ENCODE measurements at regions not wholly inside any gene's neighbourhood (a gene's known extent, or its start where the extent isn't known, plus 50 kb on each side); places are given as distances from the start of the nearest gene placed in this dataset.

DNA sequence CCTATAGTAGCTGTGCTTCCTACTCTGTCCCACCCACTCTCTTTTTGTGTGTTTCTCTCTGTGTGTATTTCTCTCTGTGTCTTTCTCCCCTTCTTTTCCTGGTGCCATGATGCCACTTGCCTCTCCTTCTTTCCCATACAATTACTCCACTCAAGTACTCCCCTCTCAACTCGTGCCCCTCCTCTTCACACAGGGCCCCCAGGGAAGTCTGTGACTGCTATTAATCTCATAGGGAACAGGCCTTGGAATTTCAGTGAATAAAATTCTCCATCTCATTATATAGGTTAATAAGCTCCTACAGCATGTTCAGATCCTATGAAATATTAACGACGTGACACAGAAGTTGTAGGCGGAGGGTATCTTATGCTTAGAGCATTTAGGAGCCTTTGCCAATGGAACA, 205.9 kb upstream of the EPHA4 start:
- TF ChIP-seq CTCF (IDR thresholded peaks at IDR 0.05; ENCODE audit: insufficient read depth, low read length, poor library complexity, severe bottlenecking): no peak
- TF ChIP-seq EZH2phosphoT487 (conservative IDR thresholded peaks at IDR 0.05; ENCODE audit: low read length): no peak
- no peaks in the 10 kb centered on the region for H3K79me2 ChIP-seq (ENCODE audit: insufficient read depth, low read length)

DNA sequence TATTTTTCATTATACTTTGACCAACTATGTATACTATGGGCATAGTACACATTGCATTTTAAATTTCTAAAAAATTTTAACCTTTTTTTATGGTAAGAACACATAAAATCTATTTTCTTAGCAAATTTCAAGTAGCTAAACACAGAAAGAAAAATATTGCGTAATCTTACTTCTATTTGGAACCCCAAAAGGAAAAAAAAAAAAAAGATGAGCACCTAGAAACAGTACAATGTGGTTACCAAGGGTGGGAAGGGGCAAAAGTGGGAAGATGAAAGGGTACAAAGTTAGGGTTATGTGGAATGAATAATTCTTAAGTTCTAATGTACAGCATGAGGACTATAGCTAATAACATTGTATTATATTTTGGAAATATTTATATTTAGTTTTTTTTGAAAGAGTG, 205.0 kb upstream of the EPHA4 start:
- no peak overlapping the region for H3K4me2 ChIP-seq (ENCODE audit: low read depth, low read length, poor library complexity, severe bottlenecking)
- H3K36me3 ChIP-seq (ENCODE audit: low read length): no peaks in the 10 kb centered on the region
- no peak overlapping the region for H3K4me3 ChIP-seq (ENCODE audit: insufficient read depth, low read length, poor library complexity, severe bottlenecking)
- no peak overlapping the region for H3K27ac ChIP-seq (ENCODE audit: low read depth, low read length)
- H2AFZ ChIP-seq (ENCODE audit: low read depth, low read length, severe bottlenecking): no peak overlapping the region
- no peaks in the 10 kb centered on the region for H3K27me3 ChIP-seq (ENCODE audit: low read length)
- H3K9me2 ChIP-seq (replicated peaks; ENCODE audit: insufficient read depth, low read length): no peaks in the 10 kb centered on the region
- H3K79me2 ChIP-seq (ENCODE audit: insufficient read depth, low read length): no peaks in the 10 kb centered on the region
- H3K9me3 ChIP-seq (ENCODE audit: insufficient read depth, low read length): no peaks in the 10 kb centered on the region
- TF ChIP-seq EZH2phosphoT487 (conservative IDR thresholded peaks at IDR 0.05; ENCODE audit: low read length): no peak
- no peak for TF ChIP-seq CTCF (IDR thresholded peaks at IDR 0.05; ENCODE audit: insufficient read depth, low read length, poor library complexity, severe bottlenecking)
- H3F3A ChIP-seq (ENCODE audit: insufficient read depth): no peaks in the 10 kb centered on the region
- no peaks in the 10 kb centered on the region for H4K20me1 ChIP-seq (ENCODE audit: low read depth, low read length)
- H3K9ac ChIP-seq (ENCODE audit: low read length): no peak overlapping the region

More for the DNA sequence above, 205.9 kb upstream of the EPHA4 start:
- no peak overlapping the region for H3K9ac ChIP-seq (ENCODE audit: low read length)
- no peaks in the 10 kb centered on the region for H3K36me3 ChIP-seq (ENCODE audit: low read length)
- no peak overlapping the region for H3K4me3 ChIP-seq (ENCODE audit: insufficient read depth, low read length, poor library complexity, severe bottlenecking)
- H2AFZ ChIP-seq (ENCODE audit: low read depth, low read length, severe bottlenecking): no peak overlapping the region
- H4K20me1 ChIP-seq (ENCODE audit: low read depth, low read length): no peaks in the 10 kb centered on the region
- H3K9me2 ChIP-seq (replicated peaks; ENCODE audit: insufficient read depth, low read length): no peaks in the 10 kb centered on the region
- H3K9me3 ChIP-seq (ENCODE audit: insufficient read depth, low read length): no peaks in the 10 kb centered on the region
- H3K27ac ChIP-seq (ENCODE audit: low read depth, low read length): no peak overlapping the region
- no peaks in the 10 kb centered on the region for H3F3A ChIP-seq (ENCODE audit: insufficient read depth)
- H3K4me2 ChIP-seq (ENCODE audit: low read depth, low read length, poor library complexity, severe bottlenecking): no peak overlapping the region
- H3K27me3 ChIP-seq (ENCODE audit: low read length): no peaks in the 10 kb centered on the region

DNA sequence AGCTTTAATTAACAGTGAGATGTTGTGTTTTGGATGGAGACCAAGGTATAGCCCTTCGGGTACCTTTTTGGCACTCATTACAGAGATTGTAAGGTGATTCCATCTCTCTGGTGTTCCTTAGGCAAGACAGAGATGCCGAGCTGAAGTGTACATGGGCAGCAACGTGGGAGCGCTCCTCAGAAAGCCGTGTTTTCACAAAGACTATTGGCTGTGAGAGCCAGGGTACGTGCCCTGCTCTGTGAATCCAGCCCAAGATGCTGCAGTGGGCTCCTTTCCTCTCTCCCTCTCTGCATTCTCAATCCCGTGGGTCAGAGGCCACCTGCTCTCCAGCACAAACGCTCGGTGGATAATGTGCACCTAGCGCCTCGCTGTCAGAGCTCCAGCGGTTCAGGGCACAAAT, 203.0 kb upstream of the EPHA4 start:
- no peak overlapping the region for H3K4me2 ChIP-seq (ENCODE audit: low read depth, low read length, poor library complexity, severe bottlenecking)
- H3K36me3 ChIP-seq (ENCODE audit: low read length): no peaks in the 10 kb centered on the region
- no peaks in the 10 kb centered on the region for H3K79me2 ChIP-seq (ENCODE audit: insufficient read depth, low read length)
- H4K20me1 ChIP-seq (ENCODE audit: low read depth, low read length): no peaks in the 10 kb centered on the region
- no peak overlapping the region for H3K4me3 ChIP-seq (ENCODE audit: insufficient read depth, low read length, poor library complexity, severe bottlenecking)
- H3K9me2 ChIP-seq (replicated peaks; ENCODE audit: insufficient read depth, low read length): no peaks in the 10 kb centered on the region
- no peaks in the 10 kb centered on the region for H3K9me3 ChIP-seq (ENCODE audit: insufficient read depth, low read length)
- no peaks in the 10 kb centered on the region for H3K27me3 ChIP-seq (ENCODE audit: low read length)
- H3F3A ChIP-seq (ENCODE audit: insufficient read depth): no peaks in the 10 kb centered on the region
- TF ChIP-seq EZH2phosphoT487 (conservative IDR thresholded peaks at IDR 0.05; ENCODE audit: low read length): no peak
- no peak for TF ChIP-seq CTCF (IDR thresholded peaks at IDR 0.05; ENCODE audit: insufficient read depth, low read length, poor library complexity, severe bottlenecking)
- H3K9ac ChIP-seq (ENCODE audit: low read length): no peak overlapping the region
- H2AFZ ChIP-seq (ENCODE audit: low read depth, low read length, severe bottlenecking): no peak overlapping the region
- H3K27ac ChIP-seq (ENCODE audit: low read depth, low read length): no peak overlapping the region
